Endodermal cell (in vitro differentiated cells): ENCODE measurements at regions not wholly inside any gene's neighbourhood (a gene's known extent, or its start where the extent isn't known, plus 50 kb on each side); places are given as distances from the start of the nearest gene placed in this dataset.

Source experiments
- DNase-seq: peaks from one replicate; pipeline ENCODE4 v3.0.0-alpha.2; 2017
- H3K27ac ChIP-seq: 2 replicates; pipeline ENCODE4 v1.5.1; 2013; ENCODE audit warnings: mild to moderate bottlenecking, low read depth, low read length, moderate library complexity
- H3K27me3 ChIP-seq: 2 replicates; pipeline ENCODE4 v1.6.1; 2013; ENCODE audit warnings: mild to moderate bottlenecking, low read length, moderate library complexity; ENCODE audit not compliant: insufficient read depth, control insufficient read depth, poor library complexity, severe bottlenecking
- H3K36me3 ChIP-seq: 2 replicates; pipeline ENCODE4 v1.7.0; 2013; ENCODE audit warnings: mild to moderate bottlenecking, low read length, moderate library complexity; ENCODE audit not compliant: control insufficient read depth, insufficient read depth
- H3K4me1 ChIP-seq: one replicate; pipeline ENCODE4 v1.7.0; 2013; ENCODE audit warnings: low read length; ENCODE audit not compliant: control insufficient read depth, insufficient read depth
- H3K4me3 ChIP-seq: 2 replicates; pipeline ENCODE4 v1.5.1; 2013; ENCODE audit warnings: mild to moderate bottlenecking, low read length, moderate library complexity
- H3K9ac ChIP-seq: 2 replicates; pipeline ENCODE4 v1.6.1; 2013; ENCODE audit warnings: mild to moderate bottlenecking, low read length, moderate library complexity; ENCODE audit not compliant: poor library complexity, severe bottlenecking; ENCODE audit errors: extremely low read depth
- H3K9me3 ChIP-seq: 2 replicates; pipeline ENCODE4 v1.6.1; 2013; ENCODE audit warnings: mild to moderate bottlenecking, low read length, moderate library complexity; ENCODE audit not compliant: control insufficient read depth
- H3K27ac Mint-ChIP-seq: 2 replicates; pipeline ENCODE4 v1.8.0; 2020; ENCODE audit warnings: mixed read lengths
- H3K27me3 Mint-ChIP-seq: 2 replicates; pipeline ENCODE4 v1.8.0; 2021; ENCODE audit warnings: mild to moderate bottlenecking, mixed read lengths; ENCODE audit not compliant: insufficient read depth
- H3K36me3 Mint-ChIP-seq: 2 replicates; pipeline ENCODE4 v1.8.0; 2020; ENCODE audit warnings: low read depth, mixed read lengths
- H3K4me1 Mint-ChIP-seq: 2 replicates; pipeline ENCODE4 v1.8.0; 2020; ENCODE audit warnings: mixed read lengths
- H3K4me3 Mint-ChIP-seq: 2 replicates; pipeline ENCODE4 v1.8.0; 2020; ENCODE audit warnings: mild to moderate bottlenecking, moderate library complexity, mixed read lengths
- H3K9me3 Mint-ChIP-seq: 2 replicates; pipeline ENCODE4 v1.8.0; 2020; ENCODE audit warnings: mild to moderate bottlenecking, mixed read lengths
- whole genome bisulfite sequencing, 2 experiments: methylation state at CpG; one replicate each; pipeline versions ENCODE4 v1.1.5 to v1.1.7; 2013; ENCODE audit warnings: missing lambda C conversion rate in 2 of 2, mixed read lengths in 1 of 2; ENCODE audit not compliant: insufficient coverage in 1 of 2, insufficient read length in 1 of 2; 5-methylcytosine and 5-hydroxymethylcytosine counted together
- TF ChIP-seq, protein P1 (sequence below): fragments of 200-600 bp; sonication (generic); conservative IDR thresholded peaks from 2 replicates; pipeline ENCODE4 v1.5.0; 2021; ENCODE audit warnings: antibody characterized with exemption, mild to moderate bottlenecking

DNA sequence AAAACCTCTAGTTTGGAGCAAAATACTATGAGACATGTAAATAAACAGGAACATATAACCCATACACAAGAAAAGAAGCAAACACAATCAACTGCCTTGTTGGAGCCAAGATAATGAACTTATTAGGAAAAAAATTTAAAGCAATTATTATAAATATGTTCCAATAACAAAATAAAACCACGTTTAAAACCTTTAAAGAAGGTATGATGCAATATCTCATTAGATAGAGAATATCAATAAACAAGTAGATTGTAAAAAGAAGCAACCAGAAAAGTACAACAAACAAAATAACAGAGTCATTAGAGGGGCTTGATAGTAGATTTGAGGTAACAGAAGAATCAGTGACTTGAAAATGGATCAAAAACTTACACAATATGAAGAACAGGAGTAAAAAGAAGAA is 327.0 kb upstream of the PCDH9 start:
- peaks cover 13% of the 10 kb centered on the region for H3K9me3 Mint-ChIP-seq
- Histone ChIP-seq H3K9ac (no peak overlapping the region), H3K9me3 (peaks cover 17% of the 10 kb centered on the region), H3K27me3 (no peaks in the 10 kb centered on the region), H3K4me1 (no peaks in the 10 kb centered on the region), H3K36me3 (no peaks in the 10 kb centered on the region), H3K27ac (no peak overlapping the region), H3K4me3 (no peak overlapping the region)
- WGBS, 2 experiments, result no CpG with 5 or more reads among the region's 1 CpG
- TF ChIP-seq, protein P1, sequence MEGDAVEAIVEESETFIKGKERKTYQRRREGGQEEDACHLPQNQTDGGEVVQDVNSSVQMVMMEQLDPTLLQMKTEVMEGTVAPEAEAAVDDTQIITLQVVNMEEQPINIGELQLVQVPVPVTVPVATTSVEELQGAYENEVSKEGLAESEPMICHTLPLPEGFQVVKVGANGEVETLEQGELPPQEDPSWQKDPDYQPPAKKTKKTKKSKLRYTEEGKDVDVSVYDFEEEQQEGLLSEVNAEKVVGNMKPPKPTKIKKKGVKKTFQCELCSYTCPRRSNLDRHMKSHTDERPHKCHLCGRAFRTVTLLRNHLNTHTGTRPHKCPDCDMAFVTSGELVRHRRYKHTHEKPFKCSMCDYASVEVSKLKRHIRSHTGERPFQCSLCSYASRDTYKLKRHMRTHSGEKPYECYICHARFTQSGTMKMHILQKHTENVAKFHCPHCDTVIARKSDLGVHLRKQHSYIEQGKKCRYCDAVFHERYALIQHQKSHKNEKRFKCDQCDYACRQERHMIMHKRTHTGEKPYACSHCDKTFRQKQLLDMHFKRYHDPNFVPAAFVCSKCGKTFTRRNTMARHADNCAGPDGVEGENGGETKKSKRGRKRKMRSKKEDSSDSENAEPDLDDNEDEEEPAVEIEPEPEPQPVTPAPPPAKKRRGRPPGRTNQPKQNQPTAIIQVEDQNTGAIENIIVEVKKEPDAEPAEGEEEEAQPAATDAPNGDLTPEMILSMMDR, result no peak
- H3K27me3 Mint-ChIP-seq, result no peaks in the 10 kb centered on the region
- H3K4me3 Mint-ChIP-seq, result no peak overlapping the region
- H3K27ac Mint-ChIP-seq, result no peak overlapping the region
- H3K36me3 Mint-ChIP-seq, result peaks cover 3% of the 10 kb centered on the region
- no peak for DNase-seq
- no peaks in the 10 kb centered on the region for H3K4me1 Mint-ChIP-seq

DNA sequence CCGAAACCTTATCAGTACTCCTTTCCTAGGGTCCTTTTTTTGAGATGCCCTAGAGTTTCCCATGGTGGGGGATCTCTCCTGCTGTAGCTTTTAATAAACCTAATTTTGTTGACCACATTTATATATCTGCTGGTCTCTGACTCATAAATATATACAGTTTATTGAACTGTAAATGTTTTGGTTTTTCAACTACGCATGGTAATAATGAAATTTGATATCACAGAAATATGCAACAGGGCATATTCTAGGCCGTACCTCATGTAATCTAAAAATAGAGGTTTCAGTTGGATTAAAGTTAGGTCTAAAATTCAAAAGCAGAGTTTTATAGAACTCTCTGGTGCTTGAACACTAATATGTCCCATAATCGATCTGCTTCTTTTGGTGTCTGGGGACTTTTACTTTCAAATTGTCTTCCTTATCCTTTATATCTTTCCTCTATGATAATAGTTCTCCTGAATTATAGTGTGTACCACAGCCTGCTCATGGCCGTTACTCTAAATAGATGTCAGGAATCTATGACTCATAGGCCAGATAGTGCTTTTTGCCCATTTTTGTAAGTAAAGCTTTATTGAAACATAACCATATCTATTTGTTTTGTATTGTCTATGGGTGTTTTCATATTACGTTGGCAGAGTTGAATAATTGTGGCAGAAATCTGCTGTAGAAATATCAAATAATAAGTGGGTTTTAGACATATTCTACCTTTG is 324.8 kb upstream of the PCDH9 start:
- Histone ChIP-seq H3K36me3 (no peaks in the 10 kb centered on the region), H3K4me3 (no peak overlapping the region), H3K9me3 (peaks cover 17% of the 10 kb centered on the region), H3K9ac (no peak overlapping the region), H3K4me1 (no peaks in the 10 kb centered on the region), H3K27me3 (peaks cover 19% of the 10 kb centered on the region), H3K27ac (no peak overlapping the region)
- TF ChIP-seq, protein P1, result no peak
- H3K36me3 Mint-ChIP-seq, result peaks cover 3% of the 10 kb centered on the region
- peaks cover 16% of the 10 kb centered on the region for H3K27me3 Mint-ChIP-seq
- WGBS, 2 experiments, result 95 to 100% methylated on average over 1 to 5 of the region's 6 CpGs
- no peaks in the 10 kb centered on the region for H3K4me1 Mint-ChIP-seq
- peaks cover 13% of the 10 kb centered on the region for H3K9me3 Mint-ChIP-seq
- no peak overlapping the region for H3K4me3 Mint-ChIP-seq
- no peak overlapping the region for H3K27ac Mint-ChIP-seq
- DNase-seq, result no peak

DNA sequence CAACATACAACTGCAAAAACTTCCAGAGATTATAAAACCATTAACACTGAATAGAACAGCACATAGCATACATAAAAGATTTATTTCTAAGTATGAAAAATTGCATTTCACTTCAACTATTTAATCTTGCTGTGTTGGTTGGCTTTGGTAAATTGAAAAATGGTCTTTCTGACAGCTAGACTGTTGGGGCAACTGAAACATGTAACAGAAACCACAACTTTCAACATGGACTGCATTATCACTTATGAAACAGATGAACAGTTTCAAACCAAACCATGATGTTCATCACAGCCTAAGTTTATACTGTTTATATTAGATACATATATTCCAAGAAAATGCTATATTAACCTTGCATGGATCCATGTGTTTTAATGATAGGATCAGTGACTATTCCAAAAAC is 324.1 kb upstream of the PCDH9 start:
- peaks cover 13% of the 10 kb centered on the region for H3K9me3 Mint-ChIP-seq
- H3K27me3 Mint-ChIP-seq, result peaks cover 17% of the 10 kb centered on the region
- no peak overlapping the region for H3K9ac ChIP-seq
- H3K4me1 ChIP-seq, result no peaks in the 10 kb centered on the region
- H3K9me3 ChIP-seq, result peaks cover 17% of the 10 kb centered on the region
- H3K4me3 Mint-ChIP-seq, result no peak overlapping the region
- no peaks in the 10 kb centered on the region for H3K36me3 ChIP-seq
- H3K27ac Mint-ChIP-seq, result no peak overlapping the region
- H3K27ac ChIP-seq, result no peak overlapping the region
- no peak overlapping the region for H3K4me3 ChIP-seq
- no peaks in the 10 kb centered on the region for H3K4me1 Mint-ChIP-seq
- peaks cover 19% of the 10 kb centered on the region for H3K27me3 ChIP-seq
- peaks cover 3% of the 10 kb centered on the region for H3K36me3 Mint-ChIP-seq
- no peak for DNase-seq
- TF ChIP-seq, protein P1, result no peak
